Activated CD8-positive, alpha-beta memory T cell treated with anti-CD3 and anti-CD28 coated beads, Interleukin-2, amount 50 U/mL, for 1 hour (primary cell): ENCODE measurements at regions not wholly inside any gene's neighbourhood (a gene's known extent, or its start where the extent isn't known, plus 50 kb on each side); places are given as distances from the start of the nearest gene placed in this dataset.

Source experiments
- DNase-seq: peaks from one replicate; pipeline ENCODE4 v3.0.0-alpha.2; 2020; ENCODE audit errors: extremely low read depth

DNA sequence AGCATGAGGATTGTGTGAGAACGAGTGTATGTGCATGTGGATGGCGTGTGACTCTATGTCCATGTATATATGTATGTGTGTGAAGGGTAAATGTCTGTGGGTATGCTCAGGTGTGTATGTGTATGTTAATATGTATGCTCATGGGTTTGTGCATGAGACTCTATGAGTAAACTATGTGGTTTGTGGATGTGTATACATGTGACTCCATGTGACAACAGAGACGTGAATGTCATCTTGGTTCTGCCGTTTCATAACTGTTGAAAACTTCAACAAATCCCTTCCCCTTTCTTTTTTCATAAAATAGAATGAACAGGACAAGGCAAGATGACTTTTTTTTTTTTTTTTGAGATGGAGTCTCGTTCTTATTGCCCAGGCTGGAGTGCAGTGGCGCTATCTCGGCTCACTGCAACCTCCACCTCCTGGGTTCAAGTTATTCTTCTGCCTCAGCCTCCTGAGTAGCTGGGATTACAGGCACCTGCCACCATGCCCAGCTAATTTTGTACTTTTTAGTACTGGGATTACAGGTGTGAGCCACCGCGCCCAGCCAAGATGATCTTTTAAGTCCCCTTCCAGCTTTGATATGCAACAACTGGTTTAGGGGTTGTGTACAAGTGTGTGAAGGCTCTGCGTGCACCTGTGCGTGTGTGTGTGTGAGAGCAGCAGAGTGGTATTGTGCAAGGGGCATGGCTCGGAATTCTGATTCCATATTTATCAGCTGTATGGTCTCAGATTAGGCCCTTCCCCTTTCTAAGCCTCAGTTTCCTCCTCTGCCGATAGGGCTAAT, 106.3 kb downstream of the EBNA1BP2 start:
- no peak for DNase-seq

DNA sequence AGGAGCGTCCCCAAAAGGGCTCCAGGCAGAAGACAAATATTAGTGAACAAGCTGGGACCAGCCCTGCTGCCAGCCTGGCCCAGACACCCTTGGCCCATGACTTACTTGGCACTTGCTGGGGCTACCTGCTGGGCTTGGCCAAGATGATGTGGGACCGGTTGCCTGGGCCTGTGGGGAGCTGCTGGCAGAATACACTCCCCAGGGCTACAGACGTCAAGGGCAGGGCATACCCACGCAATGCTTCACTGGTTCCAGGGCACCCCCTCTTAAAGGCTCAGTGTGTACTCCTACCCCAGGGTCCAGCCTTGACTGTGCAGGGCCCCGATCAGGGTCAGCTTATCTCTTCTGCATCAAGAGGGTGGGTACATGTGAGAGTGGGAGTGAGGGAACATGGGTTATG, 106.5 kb upstream of the SLC2A1 start:
- DNase-seq, result no peak

GRCh38 chr1:43063394-43064219, 104.9 kb upstream of the SLC2A1 start:
- DNase-seq, result no peak

GRCh38 chr1:43062527-43063095, 103.9 kb upstream of the SLC2A1 start:
- DNase-seq, result no peak

DNA sequence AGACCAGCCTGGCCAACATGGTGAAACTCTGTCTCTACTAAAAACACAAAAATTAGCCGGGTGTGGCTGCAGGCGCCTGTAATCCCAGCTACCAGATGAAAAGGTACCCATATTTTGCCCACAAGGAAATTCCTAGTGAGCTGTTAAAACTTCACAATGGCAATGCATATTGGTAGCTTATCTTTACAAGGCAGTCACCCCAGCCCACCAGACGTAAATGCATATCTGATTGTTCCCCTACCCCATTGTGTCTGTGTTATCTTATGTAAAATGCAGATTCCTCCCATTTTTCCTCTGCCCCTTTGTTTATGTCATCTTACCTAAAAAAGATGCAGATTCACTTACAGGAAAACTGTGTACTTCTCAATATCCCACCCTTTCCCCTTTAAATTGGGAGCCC, 103.1 kb upstream of the SLC2A1 start:
- DNase-seq, result no peak

DNA sequence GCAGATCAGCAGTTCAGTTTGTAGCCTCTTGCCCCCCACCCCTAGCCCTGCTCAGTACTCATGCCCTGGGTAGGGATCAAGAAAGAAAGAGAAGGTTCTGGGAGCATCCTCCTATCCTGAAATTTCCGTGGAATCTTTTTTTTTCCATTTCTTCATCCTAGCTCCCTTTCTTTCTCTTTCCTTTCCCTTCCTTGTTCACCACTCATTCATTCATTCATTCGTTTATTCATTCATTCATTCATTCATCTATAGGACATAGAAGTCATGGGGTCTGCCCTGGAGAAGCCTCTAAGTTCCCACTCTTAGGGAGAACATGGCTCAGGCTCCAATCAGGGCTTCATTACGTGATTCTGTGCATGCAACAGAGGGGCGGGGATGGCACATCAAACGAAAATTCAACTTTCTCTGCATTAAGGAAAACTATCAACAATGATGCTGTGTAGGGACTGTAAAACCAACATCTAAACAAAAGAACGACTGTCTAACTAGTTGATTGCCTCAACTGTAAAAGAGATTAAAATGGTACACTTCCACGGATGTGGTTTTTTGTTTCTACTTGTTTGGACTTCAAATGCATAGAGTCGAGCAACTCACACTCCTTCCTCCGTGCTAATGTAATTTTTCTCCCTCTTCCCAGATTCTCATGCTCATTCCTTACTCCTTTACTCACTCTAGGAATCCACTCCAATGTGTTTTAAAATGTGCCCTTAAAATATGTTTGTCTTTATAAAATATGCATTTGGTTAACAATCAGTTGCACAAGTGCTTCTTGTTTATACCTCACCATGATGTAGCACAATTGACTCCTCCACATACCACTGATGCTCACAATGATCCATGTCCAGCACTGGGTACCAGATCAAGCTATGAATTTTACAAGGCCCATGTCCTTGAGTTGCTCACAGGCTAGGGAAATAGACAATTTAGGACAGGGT, 101.2 kb upstream of the SLC2A1 start:
- DNase-seq, result no peak

GRCh38 chr1:43058545-43059360, 100.1 kb upstream of the SLC2A1 start:
- DNase-seq, result no peak

GRCh38 chr1:43058056-43058455, 99.4 kb upstream of the SLC2A1 start:
- no peak for DNase-seq

GRCh38 chr1:43057567-43057966, 98.9 kb upstream of the SLC2A1 start:
- DNase-seq, result no peak

DNA sequence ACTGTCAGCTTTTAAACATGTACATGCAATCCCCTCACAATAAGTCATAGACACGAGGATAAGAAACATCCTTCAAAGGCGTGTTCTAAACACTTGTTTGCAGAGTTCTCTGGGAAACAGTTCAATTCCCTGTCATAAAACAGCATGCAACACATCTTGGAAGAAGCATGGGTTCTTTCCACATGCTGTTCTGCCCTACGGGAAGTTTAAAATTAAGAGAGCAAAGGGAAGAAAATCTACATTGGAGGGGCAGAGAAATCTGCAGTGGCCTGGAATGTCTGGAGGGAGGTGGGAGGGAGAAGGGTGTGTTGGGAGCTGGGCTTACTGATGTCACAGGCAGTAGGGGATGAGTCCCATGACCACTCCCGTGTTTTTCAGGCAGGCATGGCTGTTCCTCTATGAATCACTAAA, 98.3 kb upstream of the SLC2A1 start:
- DNase-seq, result no peak

GRCh38 chr1:43056460-43056859, 97.8 kb upstream of the SLC2A1 start:
- no peak for DNase-seq

DNA sequence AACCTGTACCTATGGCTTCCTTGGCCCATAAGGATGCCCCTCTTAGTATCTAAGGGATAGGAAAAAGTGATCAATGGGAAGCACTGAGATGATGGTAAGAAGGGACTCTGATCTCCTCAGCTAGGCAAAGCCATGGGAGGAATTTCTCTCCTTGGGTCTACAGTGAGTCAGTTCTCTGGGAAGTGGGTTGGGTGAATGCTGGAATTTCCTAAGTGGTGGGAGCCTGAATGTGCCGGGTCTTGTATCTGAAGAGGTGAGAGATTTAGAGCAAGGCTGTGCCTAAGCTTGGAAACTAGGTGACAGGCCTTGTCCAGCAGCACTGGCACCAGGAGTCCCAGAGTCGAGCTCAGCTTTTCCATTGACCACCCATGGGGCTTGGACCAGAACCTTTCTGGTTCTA, 96.3 kb upstream of the SLC2A1 start:
- DNase-seq, result no peak

DNA sequence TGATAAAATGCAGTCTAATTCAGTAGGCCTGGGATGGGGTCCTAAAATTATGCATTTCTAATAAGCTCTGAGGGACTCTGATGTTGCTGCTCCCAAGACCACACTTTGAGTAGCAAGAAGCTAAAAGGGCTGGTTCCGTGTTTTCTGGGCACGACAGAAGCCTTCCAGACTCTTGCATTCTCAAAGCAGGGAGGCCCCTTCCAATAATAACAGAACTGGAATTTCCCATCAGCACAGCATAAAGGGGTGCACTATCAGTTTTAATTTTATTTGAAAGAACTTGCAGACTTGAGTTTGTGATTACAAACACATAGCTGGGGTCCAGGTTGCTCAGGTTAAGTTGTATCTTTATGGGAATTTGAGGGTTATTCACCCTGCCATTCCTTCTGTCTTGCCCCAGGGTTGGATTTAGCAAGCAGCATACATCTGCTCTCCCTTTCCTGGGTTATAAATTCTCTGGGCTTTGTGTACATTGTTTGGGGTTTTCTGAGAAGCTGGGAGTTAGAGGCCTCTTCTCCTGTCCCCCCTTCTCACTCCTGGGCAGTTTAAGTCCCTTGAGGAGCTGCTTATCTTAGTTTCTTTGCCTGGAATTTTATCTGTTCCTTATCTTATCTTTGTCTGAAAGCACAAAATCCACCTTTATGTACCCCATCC, 94.2 kb upstream of the SLC2A1 start:
- DNase-seq, result no peak

- DNase-seq, result no peak
Observed at GRCh38 chr1:43052322-43052721, 93.7 kb upstream of the SLC2A1 start.

GRCh38 chr1:43049481-43049880, 90.8 kb upstream of the SLC2A1 start:
- DNase-seq, result no peak

- no peak for DNase-seq
Observed at GRCh38 chr1:43048601-43049011, 89.9 kb upstream of the SLC2A1 start.

GRCh38 chr1:43047135-43047534, 88.5 kb upstream of the SLC2A1 start:
- DNase-seq, result no peak

GRCh38 chr1:43044572-43045361, 86.1 kb upstream of the SLC2A1 start:
- no peak for DNase-seq

DNA sequence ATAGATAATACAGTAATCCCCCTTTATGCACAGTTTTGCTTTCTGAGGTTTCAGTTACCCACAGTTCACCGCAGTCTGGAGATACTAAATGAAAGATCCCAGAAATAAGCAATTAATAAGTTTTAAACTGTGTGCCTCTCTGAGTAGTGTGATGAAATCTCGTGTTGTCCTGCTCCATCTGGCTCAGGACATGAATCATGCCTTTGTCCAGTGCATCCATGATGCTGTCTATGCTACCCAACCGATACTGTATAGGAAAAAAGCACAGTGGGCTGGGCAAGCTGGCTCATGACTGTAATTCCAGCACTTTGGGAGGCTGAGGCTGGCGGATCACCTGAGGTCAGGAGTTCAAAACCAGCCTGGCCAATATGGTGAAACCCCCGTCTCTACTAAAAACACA, 85.0 kb upstream of the SLC2A1 start:
- DNase-seq, result no peak
